IMR-90 (cell line): ENCODE measurements at regions not wholly inside any gene's neighbourhood (a gene's known extent, or its start where the extent isn't known, plus 50 kb on each side); places are given as distances from the start of the nearest gene placed in this dataset.

Source experiments
- ATAC-seq: fragments of 200-7000 bp; cut with Tn5 transposase; 2 replicates; pipeline ENCODE4 v1.9.1; 2020; ENCODE audit warnings: low read depth, mild to moderate bottlenecking, moderate library complexity
- BruUV-seq: library from RNA; stranded (reverse); fragments of 400-500 nt; replicated peaks from 2 replicates; lab custom pipeline; 2021; lab: Mats Ljungman, UMichigan
- CTCF ChIA-PET: fragments of 300-600 bp; formaldehyde crosslinking; extraction: SDS; loops from one replicate; lab custom pipeline; 2021; ENCODE audit warnings: antibody characterized with exemption; lab: Yijun Ruan, JAX
- POLR2A ChIA-PET: fragments of 300-600 bp; sonication (Branson Sonifier 250); formaldehyde crosslinking; loops from one replicate; lab custom pipeline; 2022; ENCODE audit warnings: antibody characterized with exemption; ENCODE audit not compliant: unreplicated experiment; lab: Charles Lee
- DNase-seq: peaks from one replicate; pipeline ENCODE4 v3.0.0; 2013
- H2AFZ ChIP-seq: replicated peaks from 2 replicates; pipeline ENCODE3; 2013; ENCODE audit warnings: low read length, mild to moderate bottlenecking; ENCODE audit not compliant: poor library complexity
- H2AK5ac ChIP-seq: 2 replicates; pipeline ENCODE4 v1.6.1; 2013; ENCODE audit warnings: low read depth, low read length, inconsistent platforms
- H2AK9ac ChIP-seq: replicated peaks from 2 replicates; pipeline ENCODE3; 2013; ENCODE audit warnings: mild to moderate bottlenecking, low read depth, low read length, moderate library complexity; ENCODE audit not compliant: poor library complexity
- H2BK120ac ChIP-seq: 2 replicates; pipeline ENCODE4 v1.6.1; 2013; ENCODE audit warnings: low read depth, low read length, inconsistent platforms
- H2BK15ac ChIP-seq: 3 replicates; pipeline ENCODE4 v1.6.1; 2013; ENCODE audit warnings: low read depth, low read length, inconsistent platforms
- H2BK20ac ChIP-seq: 2 replicates; pipeline ENCODE4 v1.6.1; 2013; ENCODE audit warnings: low read depth, mild to moderate bottlenecking, inconsistent platforms, low read length, moderate library complexity
- H2BK5ac ChIP-seq: 2 replicates; pipeline ENCODE4 v1.6.1; 2013; ENCODE audit warnings: mild to moderate bottlenecking, low read depth, low read length, inconsistent platforms; ENCODE audit not compliant: poor library complexity, severe bottlenecking
- H3K14ac ChIP-seq: replicated peaks from 2 replicates; pipeline ENCODE4 v1.6.1; 2013; ENCODE audit warnings: low read depth, low read length, inconsistent platforms
- H3K18ac ChIP-seq: 2 replicates; pipeline ENCODE4 v1.6.1; 2013; ENCODE audit warnings: low read depth, low read length, control low read depth
- H3K23ac ChIP-seq: 2 replicates; pipeline ENCODE4 v1.6.1; 2013; ENCODE audit warnings: low read depth, low read length, inconsistent platforms
- H3K27ac ChIP-seq: 2 replicates; pipeline ENCODE4 v1.5.1; 2013; ENCODE audit warnings: mild to moderate bottlenecking, control low read depth, low read length; ENCODE audit not compliant: insufficient read depth
- H3K27me3 ChIP-seq: 2 replicates; pipeline ENCODE4 v1.6.1; 2013; ENCODE audit warnings: low read length; ENCODE audit not compliant: control insufficient read depth, insufficient read depth
- H3K36me3 ChIP-seq: 2 replicates; pipeline ENCODE4 v1.6.1; 2013; ENCODE audit warnings: low read length, mixed read lengths; ENCODE audit not compliant: control insufficient read depth, insufficient read depth
- H3K4ac ChIP-seq: 2 replicates; pipeline ENCODE4 v1.6.1; 2013; ENCODE audit warnings: low read depth, low read length, inconsistent platforms
- H3K4me1 ChIP-seq: 2 replicates; pipeline ENCODE4 v1.6.1; 2013; ENCODE audit warnings: low read length, mixed read lengths; ENCODE audit not compliant: control insufficient read depth, insufficient read depth
- H3K4me2 ChIP-seq: 2 replicates; pipeline ENCODE4 v1.6.1; 2013; ENCODE audit warnings: low read depth, mild to moderate bottlenecking, control low read depth, low read length, moderate library complexity
- H3K4me3 ChIP-seq: 2 replicates; pipeline ENCODE4 v1.5.1; 2013; ENCODE audit warnings: low read depth, mild to moderate bottlenecking, control low read depth, low read length, moderate library complexity; ENCODE audit not compliant: insufficient read depth
- H3K56ac ChIP-seq: 2 replicates; pipeline ENCODE4 v1.6.1; 2013; ENCODE audit warnings: low read length, inconsistent platforms; ENCODE audit not compliant: insufficient read depth; ENCODE audit errors: extremely low read depth
- H3K79me1 ChIP-seq, 2 experiments: 2 replicates each; pipeline ENCODE4 v1.6.1; 2013; ENCODE audit warnings: low read length in 2 of 2, inconsistent platforms in 1 of 2, low read depth in 1 of 2
- H3K9ac ChIP-seq: 2 replicates; pipeline ENCODE4 v1.6.1; 2013; ENCODE audit warnings: low read depth, low read length, control low read depth
- H3K9me1 ChIP-seq: 2 replicates; pipeline ENCODE4 v1.6.1; 2013; ENCODE audit warnings: low read length, inconsistent platforms; ENCODE audit not compliant: insufficient read depth
- H3K9me3 ChIP-seq: 2 replicates; pipeline ENCODE4 v1.6.1; 2013; ENCODE audit warnings: low read length; ENCODE audit not compliant: control insufficient read depth, insufficient read depth
- H4K20me1 ChIP-seq: 2 replicates; pipeline ENCODE4 v1.6.1; 2013; ENCODE audit warnings: low read length, inconsistent platforms; ENCODE audit not compliant: insufficient read depth
- H4K5ac ChIP-seq: 2 replicates; pipeline ENCODE4 v1.6.1; 2013; ENCODE audit warnings: mild to moderate bottlenecking, low read depth, low read length, control low read depth
- H4K8ac ChIP-seq, 2 experiments: 2 replicates each; pipeline ENCODE4 v1.6.1; 2013; ENCODE audit warnings: low read depth in 2 of 2, low read length in 2 of 2, control low read depth in 1 of 2, inconsistent platforms in 1 of 2
- H4K91ac ChIP-seq: 2 replicates; pipeline ENCODE4 v1.6.1; 2013; ENCODE audit warnings: low read depth, low read length, inconsistent platforms; ENCODE audit not compliant: insufficient read depth
- CEBPB ChIP-seq: IDR thresholded peaks from 2 replicates; pipeline ENCODE4 v1.6.1; 2012; ENCODE audit warnings: low read depth, low read length, improper control_type of control experiment
- CHD1 ChIP-seq: IDR thresholded peaks from 2 replicates; pipeline ENCODE4 v1.6.1; 2012; ENCODE audit warnings: low read depth, low read length, improper control_type of control experiment
- CTCF ChIP-seq: conservative IDR thresholded peaks from 2 replicates; pipeline ENCODE4 v1.5.1; 2012; ENCODE audit warnings: mild to moderate bottlenecking, low read depth, low read length, improper control_type of control experiment
- ELK1 ChIP-seq: fragments of 150-350 bp; IDR thresholded peaks from 2 replicates; pipeline ENCODE4 v1.6.1; 2016; ENCODE audit warnings: low read depth, mild to moderate bottlenecking, low read length, moderate library complexity, borderline replicate concordance
- FOS ChIP-seq: fragments of 150-350 bp; IDR thresholded peaks from 2 replicates; pipeline ENCODE4 v1.6.1; 2016; ENCODE audit warnings: low read depth, low read length
- MAFK ChIP-seq: IDR thresholded peaks from 2 replicates; pipeline ENCODE4 v1.6.1; 2012; ENCODE audit warnings: low read depth, low read length, improper control_type of control experiment
- MAZ ChIP-seq: IDR thresholded peaks from 2 replicates; pipeline ENCODE4 v1.6.1; 2012; ENCODE audit warnings: low read depth, mild to moderate bottlenecking, low read length, improper control_type of control experiment, moderate library complexity, borderline replicate concordance
- MXI1 ChIP-seq: IDR thresholded peaks from 2 replicates; pipeline ENCODE4 v1.6.1; 2012; ENCODE audit warnings: low read depth, mild to moderate bottlenecking, low read length, moderate library complexity, borderline replicate concordance
- NFE2L2 ChIP-seq: fragments of 150-350 bp; IDR thresholded peaks from 2 replicates; pipeline ENCODE4 v1.6.1; 2016; ENCODE audit warnings: low read depth, mild to moderate bottlenecking, low read length
- POLR2A ChIP-seq: IDR thresholded peaks from 2 replicates; pipeline ENCODE4 v1.6.1; 2012; ENCODE audit warnings: mild to moderate bottlenecking, low read depth, low read length
- RAD21 ChIP-seq: IDR thresholded peaks from 2 replicates; pipeline ENCODE4 v1.6.1; 2012; ENCODE audit warnings: low read length, improper control_type of control experiment
- RCOR1 ChIP-seq: IDR thresholded peaks from 2 replicates; pipeline ENCODE4 v1.6.1; 2012; ENCODE audit warnings: mild to moderate bottlenecking, low read length, improper control_type of control experiment; ENCODE audit not compliant: insufficient replicate concordance
- RFX5 ChIP-seq: IDR thresholded peaks from 2 replicates; pipeline ENCODE4 v1.8.0; 2012; ENCODE audit warnings: low read depth, mild to moderate bottlenecking, low read length, moderate library complexity
- SMC3 ChIP-seq: fragments of 150-350 bp; IDR thresholded peaks from 2 replicates; pipeline ENCODE4 v1.6.1; 2016; ENCODE audit warnings: low read depth, mild to moderate bottlenecking, antibody characterized with exemption, low read length, moderate library complexity
- USF2 ChIP-seq: fragments of 150-350 bp; IDR thresholded peaks from 2 replicates; pipeline ENCODE4 v1.6.1; 2017; ENCODE audit warnings: mild to moderate bottlenecking, antibody characterized with exemption, low read length, low read depth
- WGBS, 2 experiments: methylation state at CpG; one replicate each; pipeline versions ENCODE4 v1.1.5 to v1.1.7; 2013; ENCODE audit warnings: missing lambda C conversion rate in 2 of 2; ENCODE audit not compliant: insufficient read length in 1 of 2; ENCODE audit errors: extremely low coverage in 2 of 2; 5-methylcytosine and 5-hydroxymethylcytosine counted together
- dilution Hi-C: fragments of 300-500 bp; cut with HindIII; formaldehyde crosslinking; loops from one replicate; pipeline ENCODE4 v1.14.3; 2018; ENCODE audit warnings: low sequenced_read_pairs; ENCODE audit not compliant: unreplicated experiment
- in situ Hi-C: fragments of 300-500 bp; cut with MboI; formaldehyde crosslinking; loops from 3 replicates; pipeline ENCODE4 v1.14.3; 2019; ENCODE audit warnings: low sequenced_read_pairs, inconsistent platforms, mixed read lengths
- intact Hi-C: fragments of 100-400 bp; cut with micrococcal nuclease; formaldehyde crosslinking; loops from 2 replicates; pipeline ENCODE4 v1.10.0; 2022

GRCh38 chr3:109784852-109785631 lies 447.7 kb upstream of the DPPA4 start:
- no peak overlapping the region for H2AK5ac ChIP-seq
- no peak overlapping the region for H3K4me3 ChIP-seq
- no peak overlapping the region for H3K9ac ChIP-seq
- H3K23ac ChIP-seq: no peak overlapping the region
- H2BK120ac ChIP-seq: no peak overlapping the region
- H3K9me3 ChIP-seq: no peaks in the 10 kb centered on the region
- no peak overlapping the region for H4K5ac ChIP-seq
- in situ Hi-C loops: no loop called here
- BruUV-seq: no TSS peak
- no peaks in the 10 kb centered on the region for H3K9me1 ChIP-seq
- no peak overlapping the region for H4K91ac ChIP-seq
- H2AK9ac ChIP-seq: no peak overlapping the region
- no peak overlapping the region for H2BK5ac ChIP-seq
- DNase-seq (no peak), ATAC-seq (no peak)
- no peak overlapping the region for H3K14ac ChIP-seq
- ChIA-PET POLR2A (interaction anchor here (0.6 to 0.7 kb wide), 2 partner anchors 745 to 1066 kb away, joined by 5 to 6 read pairs; no protein-coding TSS in a partner anchor), CTCF (interaction anchor here (0.6 kb wide), 1 partner anchor 56 kb away, joined by 11 read pairs; no protein-coding TSS in a partner anchor)
- no peak overlapping the region for H3K4me2 ChIP-seq
- no peaks in the 10 kb centered on the region for H3K79me1 ChIP-seq
- H3K27ac ChIP-seq: no peak overlapping the region
- H2AFZ ChIP-seq: no peak overlapping the region
- no peak overlapping the region for H3K18ac ChIP-seq
- no peak overlapping the region for H2BK15ac ChIP-seq
- dilution Hi-C loops: no loop called here
- H3K56ac ChIP-seq: no peak overlapping the region
- WGBS, 2 experiments: 20% methylated on average over 1 of the region's 6 CpGs; no CpG with 5 or more reads in 1 of the 2 experiments
- intact Hi-C loops: no loop called here
- no peak overlapping the region for H3K4ac ChIP-seq
- H3K36me3 ChIP-seq: no peaks in the 10 kb centered on the region
- H3K4me1 ChIP-seq: no peaks in the 10 kb centered on the region
- no peaks in the 10 kb centered on the region for H3K27me3 ChIP-seq
- H4K8ac ChIP-seq: no peak overlapping the region
- H4K20me1 ChIP-seq: no peaks in the 10 kb centered on the region
- no peak overlapping the region for H2BK20ac ChIP-seq
- no peak for TF ChIP-seq RFX5
- no peak for TF ChIP-seq CTCF
- TF ChIP-seq MAZ: no peak
- no peak for TF ChIP-seq ELK1
- TF ChIP-seq FOS: no peak
- no peak for TF ChIP-seq SMC3
- no peak for TF ChIP-seq MAFK
- TF ChIP-seq RAD21: no peak
- no peak for TF ChIP-seq MXI1
- TF ChIP-seq POLR2A: no peak
- no peak for TF ChIP-seq NFE2L2
- TF ChIP-seq CHD1: no peak
- TF ChIP-seq CEBPB: no peak
- no peak for TF ChIP-seq USF2
- no peak for TF ChIP-seq RCOR1
